Activated gamma-delta T cell (primary cell): ENCODE measurements at regions not wholly inside any gene's neighbourhood (a gene's known extent, or its start where the extent isn't known, plus 50 kb on each side); places are given as distances from the start of the nearest gene placed in this dataset.

Source experiments
- DNase-seq: peaks from one replicate; lab custom pipeline; 2025; lab: John Stamatoyannopoulos, UW

DNA sequence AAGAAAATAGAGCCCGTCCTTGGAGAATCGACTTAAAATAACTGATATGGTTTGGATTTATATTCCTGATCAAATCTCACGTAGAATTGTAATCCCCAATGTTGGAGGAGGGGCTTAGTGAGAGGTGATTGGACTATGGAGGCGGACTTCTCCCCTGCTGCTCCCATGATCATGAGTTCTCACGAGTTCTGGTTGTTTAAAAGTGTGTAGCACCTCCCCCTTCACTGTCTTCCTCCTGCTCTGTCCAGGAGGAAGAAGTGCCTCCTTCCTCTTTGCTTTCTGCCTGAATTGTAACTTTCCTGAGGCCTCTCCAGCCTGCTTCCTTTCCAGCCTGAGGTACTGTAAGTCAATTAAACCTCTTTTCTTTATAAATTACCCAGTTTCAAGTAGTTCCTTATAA, 529.2 kb downstream of the HAO1 start:
- DNase-seq = no peak

DNA sequence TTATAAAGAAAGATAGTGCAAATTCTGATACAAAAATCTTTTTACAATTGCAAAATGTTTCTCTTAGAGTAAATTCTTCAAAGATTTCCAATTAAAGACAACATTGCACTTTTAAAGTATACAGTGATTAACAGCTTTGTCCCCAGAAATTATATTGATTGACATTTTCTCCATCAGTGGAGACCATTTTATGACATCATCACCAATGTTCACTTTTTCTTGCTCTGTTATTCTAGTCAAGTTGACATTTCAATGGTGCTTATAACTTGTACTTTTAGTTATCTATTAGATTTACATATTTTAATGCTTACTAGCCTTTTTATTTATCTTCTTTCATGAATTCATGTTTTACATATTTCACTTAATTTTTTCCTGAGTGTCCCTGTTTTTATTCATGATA, 524.8 kb downstream of the HAO1 start:
- DNase-seq = no peak

DNA sequence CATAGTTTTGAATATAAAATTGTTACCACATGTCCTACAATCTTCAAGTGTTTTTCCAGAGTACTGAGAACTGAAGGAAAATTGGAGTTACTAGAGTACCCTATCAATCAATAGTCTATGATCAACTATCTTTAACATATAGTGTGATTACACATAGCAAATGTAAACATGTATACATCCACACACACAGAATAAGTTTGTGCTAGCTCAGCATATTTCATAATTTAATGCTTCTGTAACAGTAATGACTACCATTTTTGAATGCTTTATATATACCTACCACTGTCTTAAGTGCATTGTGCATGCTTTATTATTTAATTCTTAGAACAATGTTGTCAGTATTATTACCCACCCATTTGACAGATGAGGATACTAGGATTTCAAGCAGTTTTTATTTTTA, 523.9 kb downstream of the HAO1 start:
- DNase-seq = no peak

DNA sequence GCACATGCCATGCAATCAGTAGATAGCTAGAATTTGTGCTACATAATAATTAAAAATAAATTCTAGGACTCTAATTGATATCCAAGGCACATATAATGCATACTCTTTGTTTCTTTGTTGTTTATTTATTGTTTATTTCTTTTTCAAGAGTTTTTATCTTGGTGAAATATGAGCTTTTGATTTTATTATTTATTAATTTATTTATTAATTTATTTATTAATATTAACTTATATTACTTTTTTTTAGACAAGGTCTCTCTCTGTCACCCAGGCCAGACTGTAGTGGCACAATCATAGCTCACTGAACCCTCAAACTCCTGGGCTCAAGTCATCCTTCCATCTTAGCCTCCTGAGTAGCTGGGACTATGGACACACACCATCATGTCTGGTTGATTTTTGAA, 519.9 kb downstream of the HAO1 start:
- no peak for DNase-seq

DNA sequence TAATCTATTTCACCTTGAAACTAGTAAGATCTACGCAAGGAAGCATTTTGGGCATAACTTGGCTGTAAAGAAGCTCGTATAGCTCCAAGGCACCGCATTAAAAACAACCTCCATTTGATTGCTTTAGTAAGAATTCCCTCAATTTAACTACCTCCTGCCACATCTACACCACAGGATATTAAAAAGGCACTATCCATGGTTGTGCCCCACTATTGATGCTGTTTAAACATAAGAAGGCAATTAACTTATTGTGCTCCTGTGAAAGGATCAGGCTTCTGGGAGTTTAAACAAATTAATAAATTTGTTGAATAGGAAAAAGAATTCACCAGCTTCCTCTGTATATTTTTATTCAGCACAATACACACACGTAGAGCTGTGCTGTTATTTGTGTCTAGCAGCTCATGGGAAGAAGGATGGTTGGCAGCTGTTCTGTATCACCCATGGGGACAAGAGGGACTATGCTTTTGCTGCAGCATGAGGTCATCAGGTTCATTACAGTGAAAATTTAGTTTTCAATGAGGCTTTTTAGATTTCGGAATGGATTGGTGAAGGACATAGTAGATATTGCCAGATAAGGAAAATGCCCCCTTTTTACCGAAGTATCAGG, 513.3 kb downstream of the HAO1 start:
- no peak for DNase-seq

DNA sequence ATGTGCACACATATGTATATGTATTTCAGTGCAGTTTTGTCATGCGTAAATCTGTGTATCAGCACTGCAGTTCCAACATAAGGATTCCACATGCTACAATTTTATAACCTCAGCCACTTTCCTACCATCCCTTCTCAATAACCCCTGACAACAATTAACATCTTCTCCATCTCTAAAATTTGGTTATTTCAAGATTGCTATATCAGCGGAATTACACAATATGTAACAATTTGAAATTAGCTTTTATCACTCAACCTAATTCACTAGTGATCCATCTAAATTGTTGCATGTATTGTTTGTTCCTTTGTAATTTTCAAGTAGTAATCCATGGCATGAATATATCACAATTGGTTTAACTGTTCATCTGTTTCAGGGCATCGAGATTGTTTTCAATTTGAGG, 511.3 kb downstream of the HAO1 start:
- DNase-seq = no peak

DNA sequence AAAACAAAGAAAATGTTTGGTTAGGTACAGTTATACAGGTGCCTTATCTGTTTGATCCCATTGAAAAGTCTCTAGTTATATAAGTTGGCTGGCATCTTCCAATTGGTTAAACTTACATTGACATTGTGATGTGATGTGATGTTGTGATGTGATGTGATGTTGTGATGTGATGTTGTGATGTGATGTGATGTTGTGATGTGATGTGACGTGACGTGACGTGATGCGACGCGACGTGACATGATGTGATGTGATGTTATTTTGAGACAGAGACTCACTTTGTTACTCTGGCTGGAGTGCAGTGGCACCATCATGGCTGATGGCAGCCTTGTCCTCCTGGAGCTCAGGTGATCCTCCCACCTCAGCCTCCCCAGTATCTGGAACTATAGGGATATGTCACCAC, 507.6 kb downstream of the HAO1 start:
- no peak for DNase-seq

DNA sequence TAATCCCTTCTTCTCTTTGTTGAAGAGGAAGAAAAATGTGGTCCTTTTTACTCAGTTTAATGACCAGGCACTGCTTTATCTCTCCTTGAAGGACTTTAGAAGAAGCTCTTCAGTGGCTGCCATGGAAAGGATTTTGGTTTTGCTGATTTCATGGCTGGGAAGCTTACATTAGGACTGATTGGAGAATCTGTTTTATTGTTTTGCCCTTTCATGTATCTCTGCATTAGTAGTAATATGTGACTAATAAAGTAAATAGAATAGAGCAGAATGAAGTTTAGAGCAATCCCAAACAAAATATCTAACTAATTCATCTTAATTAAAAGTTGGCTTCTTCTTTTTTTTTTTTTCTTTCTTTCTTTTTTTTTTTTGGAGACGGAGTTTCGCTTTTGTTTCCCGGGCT, 502.9 kb downstream of the HAO1 start:
- DNase-seq = no peak

DNA sequence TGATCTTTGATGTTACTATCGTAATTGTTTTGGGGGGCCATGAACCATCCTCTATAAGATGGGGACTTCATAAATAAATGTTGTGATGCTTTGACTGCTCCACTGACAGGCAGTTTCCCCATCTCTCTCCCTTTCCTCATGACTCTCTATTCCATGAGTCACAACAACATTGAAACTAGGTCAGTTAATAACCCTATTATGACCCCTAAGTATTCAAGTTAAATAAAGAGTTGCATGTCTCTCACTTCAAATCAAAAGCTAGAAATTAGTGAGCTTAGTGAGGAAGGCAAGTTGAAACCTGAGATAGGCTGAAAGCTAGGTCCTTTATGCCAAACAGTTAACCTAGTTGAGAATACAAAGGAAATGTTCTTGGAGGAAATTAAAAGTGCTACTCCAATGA, 491.0 kb downstream of the HAO1 start:
- no peak for DNase-seq

DNA sequence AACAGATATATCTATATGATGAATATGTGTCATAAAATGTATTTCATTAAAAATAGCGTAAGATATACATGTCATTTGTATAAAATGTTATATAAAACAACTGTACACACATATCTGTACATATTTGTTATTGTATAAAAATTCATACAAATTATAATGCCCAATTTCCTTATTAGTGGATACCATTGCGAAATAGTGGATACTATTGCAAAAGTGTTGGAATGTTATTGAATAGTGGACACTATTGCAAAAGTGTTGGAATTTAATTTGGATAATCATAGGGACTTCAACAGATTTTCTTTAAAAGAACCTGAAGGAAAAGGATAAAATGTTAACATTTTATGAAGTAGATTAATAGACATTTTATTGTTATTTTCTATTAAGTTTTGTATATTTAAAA, 487.4 kb downstream of the HAO1 start:
- DNase-seq = no peak

DNA sequence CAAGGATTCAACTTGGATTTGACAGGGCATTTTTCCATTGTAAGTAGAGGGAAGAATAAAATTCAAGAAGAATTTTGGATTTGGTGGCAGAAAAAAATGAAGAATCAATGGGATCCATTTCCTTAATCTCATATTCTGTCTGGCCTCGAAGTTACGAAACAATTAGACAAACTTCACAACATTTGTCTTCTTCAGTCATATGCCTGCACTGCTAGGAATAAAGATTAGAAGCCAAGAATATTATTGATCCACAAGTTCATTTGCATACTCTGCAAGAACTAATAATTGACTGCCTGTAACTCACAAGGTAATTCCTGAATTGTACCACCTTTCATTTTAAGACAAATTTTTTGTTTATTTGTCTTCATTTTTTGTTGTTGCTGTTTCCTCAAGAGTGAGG, 486.2 kb downstream of the HAO1 start:
- DNase-seq = no peak

DNA sequence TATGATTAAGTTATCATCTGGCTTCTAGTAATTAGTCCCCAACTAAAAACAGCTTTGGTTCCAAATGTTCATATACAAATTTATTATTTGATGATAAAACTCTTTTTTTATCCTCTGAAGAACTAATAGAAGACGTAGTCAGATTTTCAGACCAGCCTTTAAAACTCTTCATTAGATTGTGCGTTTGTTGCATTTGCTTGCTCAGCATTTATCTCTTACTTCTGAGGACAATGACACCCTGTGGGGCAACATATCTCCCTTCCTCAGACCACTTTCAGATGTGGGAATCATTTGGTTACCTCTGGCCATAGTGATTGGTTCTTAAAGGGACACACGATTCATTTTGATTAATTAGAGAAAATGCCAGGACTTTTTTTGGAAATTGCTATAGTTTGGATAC, 481.8 kb downstream of the HAO1 start:
- no peak for DNase-seq

DNA sequence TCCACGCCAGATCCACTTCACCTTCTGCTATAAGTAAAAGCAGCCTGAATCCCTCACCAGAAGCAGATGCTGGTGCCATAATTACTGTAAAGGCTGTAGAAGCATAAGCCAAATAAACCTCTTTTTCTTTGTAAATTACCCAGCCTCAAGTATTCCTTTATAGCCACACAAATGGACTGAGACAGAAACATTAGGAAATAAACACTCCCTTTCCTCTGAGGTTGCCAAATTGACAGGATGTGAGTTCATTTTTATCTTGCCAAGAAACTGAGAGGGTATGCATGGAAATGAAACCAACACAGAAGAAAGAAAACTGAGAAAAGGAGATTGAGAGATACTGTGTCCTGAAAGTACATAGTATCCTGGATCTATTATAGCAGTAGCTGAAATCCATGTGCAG, 481.2 kb downstream of the HAO1 start:
- DNase-seq = no peak

DNA sequence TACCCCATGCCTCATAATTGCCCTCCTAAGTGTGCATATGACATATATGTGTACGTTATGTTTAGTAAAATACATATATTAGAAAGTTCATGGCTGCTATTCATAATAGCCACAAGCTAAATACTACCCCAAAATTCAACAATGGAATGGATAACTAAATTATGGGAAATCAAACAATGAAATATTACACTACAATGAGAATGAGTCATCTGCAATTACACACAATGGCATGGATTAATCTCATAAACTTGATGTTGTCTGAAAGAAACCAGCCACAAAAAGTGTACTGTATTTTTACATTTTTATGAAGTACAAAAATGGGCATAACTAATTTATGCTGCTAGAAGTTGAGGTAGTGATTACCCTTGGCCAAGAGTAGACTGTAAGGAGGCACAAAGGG, 477.0 kb downstream of the HAO1 start:
- DNase-seq = no peak

DNA sequence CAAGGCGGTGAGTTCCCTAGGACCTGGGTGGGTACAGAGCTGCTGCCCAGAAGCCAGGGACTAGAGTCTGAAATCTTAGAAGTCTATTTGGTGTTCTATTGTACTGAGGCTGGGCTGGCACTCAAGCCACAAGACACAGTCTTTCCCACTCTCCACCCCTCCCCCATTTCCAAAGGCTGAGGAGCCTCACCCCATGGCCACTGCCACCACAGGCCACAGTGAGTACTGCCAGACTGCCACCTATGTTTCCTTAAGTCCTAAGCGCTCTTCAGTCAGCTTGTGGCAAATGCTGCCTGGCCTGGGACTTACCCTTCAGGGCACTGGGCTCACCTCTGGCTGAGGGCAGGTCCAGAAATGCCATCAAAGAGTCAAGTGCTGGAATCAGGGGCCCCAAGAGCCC, 469.3 kb downstream of the HAO1 start:
- no peak for DNase-seq

DNA sequence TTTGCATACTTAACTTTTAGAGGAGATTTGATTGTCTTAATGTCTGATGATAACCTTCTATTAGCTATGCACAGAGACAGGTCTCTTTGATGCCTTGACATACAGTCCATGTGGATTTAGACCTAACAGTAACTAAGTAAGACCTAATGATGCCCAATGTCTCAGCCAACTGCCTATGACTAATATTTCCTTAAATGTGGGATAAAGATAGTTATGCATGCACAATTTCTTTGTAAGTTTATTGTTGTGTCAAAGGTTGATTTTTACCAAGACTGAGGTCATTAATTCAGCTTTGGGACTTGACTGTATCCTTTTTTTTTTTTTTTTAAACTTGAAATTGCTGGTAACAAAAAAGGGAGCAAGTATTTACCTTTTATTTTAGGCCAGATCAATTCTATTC, 450.0 kb downstream of the HAO1 start:
- DNase-seq = no peak

DNA sequence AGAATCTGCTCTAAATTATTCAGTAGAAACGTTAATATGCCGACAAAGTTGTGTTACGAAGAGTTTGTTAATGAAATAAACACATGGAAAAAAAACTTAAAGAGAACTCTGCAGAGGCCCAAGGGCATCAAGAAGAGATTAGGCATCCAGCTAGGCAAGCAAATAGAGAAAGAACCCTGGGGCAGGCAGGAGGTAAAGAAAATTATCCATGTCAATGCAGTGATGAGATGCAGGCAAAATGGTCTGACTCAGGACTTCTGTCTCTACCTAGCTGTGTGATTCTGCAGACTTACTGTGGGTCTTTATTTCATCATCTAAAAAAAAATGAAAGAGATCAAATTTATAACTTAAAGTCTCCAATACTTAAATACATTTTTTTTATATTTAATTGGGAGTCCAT, 448.0 kb downstream of the HAO1 start:
- DNase-seq = no peak

DNA sequence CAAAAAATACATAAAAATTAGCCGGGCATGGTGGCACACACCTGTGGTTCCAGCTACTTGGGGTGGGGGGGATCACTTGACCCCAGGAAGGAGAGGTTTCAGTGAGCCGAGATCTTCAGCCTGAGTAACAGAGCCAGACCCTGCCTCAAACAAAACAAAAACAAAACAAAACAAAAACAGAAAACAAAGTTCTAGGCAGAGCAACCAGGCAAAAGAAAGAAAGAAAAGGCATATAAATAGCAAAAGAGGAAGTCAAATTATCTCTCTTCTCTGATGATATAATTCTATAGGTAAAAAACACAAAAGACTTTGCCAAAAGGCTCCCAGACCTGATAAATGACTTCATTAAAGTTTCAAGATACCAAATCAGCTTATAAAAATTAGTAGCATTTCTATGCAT, 446.9 kb downstream of the HAO1 start:
- no peak for DNase-seq

DNA sequence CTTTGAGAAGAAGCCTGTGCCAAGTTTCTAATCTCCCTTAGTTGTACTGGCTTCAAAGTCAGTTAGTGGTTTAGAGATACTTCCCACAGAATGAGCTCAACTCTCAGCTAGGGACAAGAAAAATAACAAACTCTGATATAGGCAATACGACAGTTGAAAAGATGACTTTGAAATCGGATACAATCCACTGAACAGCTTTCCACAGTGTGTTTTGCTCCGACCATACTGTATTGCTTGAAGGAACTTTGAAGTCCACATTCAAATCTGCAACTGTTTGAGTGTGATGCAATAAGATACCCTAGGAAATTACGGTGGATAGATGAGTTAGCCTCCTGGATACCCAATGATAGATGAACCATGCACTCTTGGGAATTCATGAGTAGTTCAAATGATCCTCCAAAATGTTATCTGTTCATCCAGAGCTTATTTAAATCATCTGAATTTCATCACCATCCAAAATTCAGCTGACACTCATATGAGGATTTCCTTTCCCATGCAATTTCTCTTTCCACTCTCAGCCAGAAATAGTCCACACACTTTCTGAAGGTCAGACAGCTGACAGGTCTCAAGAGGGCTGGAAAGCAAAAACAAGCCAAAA, 443.8 kb downstream of the HAO1 start:
- no peak for DNase-seq

DNA sequence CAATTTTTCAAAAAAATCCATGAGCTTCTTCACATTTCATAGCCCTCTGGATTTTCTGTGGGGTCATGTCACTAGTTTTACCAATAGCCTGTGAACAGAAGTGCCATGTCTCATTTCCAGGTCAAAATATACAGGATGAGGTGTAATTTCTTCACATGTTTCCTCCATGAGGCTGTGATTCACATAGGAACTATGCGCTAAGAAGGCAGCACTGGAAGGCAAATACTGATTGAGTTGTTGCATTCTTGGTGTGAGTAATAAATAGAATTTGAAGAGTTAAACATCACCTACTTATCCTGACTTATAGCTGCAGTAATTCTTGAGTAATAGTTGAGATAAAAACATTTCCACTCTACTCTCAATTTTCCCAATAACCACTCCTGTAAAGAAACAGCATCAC, 442.3 kb downstream of the HAO1 start:
- no peak for DNase-seq

DNA sequence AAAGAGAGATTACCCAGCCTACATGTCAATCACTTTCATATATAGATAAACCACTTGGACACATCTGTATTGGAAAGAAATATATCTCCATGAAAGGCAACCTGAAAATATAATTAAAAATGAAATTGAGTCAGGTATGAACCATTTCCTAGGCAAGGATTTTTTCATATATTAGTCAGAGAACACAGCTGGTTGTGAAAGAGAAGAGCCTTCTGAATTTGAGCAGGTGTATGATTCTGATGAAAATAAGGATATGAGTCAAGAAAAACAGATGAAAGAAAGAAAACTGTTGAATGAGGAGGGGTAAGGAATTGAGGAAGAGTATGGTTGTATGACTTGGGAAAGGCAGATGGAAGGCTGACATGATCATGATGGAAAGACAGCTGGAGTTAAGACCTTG, 441.1 kb downstream of the HAO1 start:
- DNase-seq = no peak

DNA sequence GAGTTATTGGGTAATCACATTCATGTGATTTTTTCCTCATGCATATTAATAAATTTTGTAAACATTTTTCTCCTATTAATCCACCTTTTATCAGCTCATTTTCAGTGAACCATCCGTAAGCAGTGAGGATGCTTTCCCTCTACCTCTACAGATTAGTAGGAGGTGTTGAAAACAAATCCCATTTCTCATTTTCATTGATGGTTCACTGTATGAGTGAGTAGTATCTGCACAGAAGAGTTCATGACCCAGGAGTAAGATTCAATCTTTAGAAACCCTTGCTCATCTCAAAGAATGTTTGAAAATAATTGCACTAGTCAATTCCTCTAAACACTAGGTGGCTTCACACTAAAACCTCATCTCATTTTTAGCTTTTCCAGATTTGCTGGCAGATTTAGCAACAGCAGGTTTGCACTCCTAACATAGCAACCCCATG, 440.0 kb downstream of the HAO1 start:
- DNase-seq = no peak

DNA sequence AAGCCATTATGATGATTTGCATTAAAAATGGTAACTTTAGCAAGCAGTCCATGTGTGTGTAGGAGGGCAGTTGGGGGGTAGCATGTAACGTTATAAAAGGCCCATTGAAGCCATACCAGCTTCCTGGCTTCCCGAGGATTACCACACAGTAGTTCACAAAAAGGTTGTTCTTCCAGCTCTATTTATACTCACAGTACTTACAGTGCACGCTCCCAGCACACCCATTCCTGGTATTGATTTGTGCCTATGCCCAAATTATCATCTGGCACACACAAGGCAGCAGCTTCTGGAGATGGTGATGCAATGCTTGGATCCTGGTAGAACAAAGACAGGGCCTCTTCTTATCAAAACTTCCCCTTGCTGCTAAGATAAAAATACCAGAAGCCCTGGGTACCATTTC, 436.8 kb downstream of the HAO1 start:
- DNase-seq = no peak

DNA sequence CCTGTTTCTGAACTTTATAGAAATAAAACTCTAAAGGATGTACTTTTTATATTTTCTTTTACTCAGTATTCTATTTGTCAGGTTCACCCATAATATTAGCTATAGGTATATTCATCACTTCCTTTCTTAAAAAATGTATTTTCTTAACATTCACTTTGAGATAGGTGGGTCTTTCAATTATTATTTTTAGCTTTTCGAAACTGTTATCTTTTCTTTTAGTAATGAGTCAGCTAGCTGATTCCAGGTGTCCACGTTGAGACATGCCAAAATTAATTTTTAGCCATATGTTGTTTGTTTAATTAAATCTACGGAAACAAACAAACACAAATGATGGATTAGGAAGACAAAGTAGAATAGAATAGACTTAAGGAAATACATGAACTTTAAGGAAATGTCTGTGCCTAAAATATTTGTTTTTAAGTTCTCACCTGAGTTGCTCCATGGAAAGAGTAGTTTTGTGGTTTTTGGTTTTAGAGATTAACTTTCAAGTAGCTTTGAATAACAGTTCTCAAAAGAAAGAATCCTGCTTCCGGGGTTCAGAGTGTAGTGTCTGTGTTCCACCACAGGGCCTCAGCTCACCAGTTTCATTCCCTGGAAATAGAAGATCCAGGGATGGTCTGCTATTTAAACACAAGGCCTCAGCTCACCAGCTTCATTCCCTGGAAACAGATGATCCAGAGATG, 435.0 kb downstream of the HAO1 start:
- DNase-seq = no peak
